ENCODE measurements at regions not wholly inside any gene's neighbourhood (a gene's known extent, or its start where the extent isn't known, plus 50 kb on each side); places are given as distances from the start of the nearest gene placed in this dataset.

DNA sequence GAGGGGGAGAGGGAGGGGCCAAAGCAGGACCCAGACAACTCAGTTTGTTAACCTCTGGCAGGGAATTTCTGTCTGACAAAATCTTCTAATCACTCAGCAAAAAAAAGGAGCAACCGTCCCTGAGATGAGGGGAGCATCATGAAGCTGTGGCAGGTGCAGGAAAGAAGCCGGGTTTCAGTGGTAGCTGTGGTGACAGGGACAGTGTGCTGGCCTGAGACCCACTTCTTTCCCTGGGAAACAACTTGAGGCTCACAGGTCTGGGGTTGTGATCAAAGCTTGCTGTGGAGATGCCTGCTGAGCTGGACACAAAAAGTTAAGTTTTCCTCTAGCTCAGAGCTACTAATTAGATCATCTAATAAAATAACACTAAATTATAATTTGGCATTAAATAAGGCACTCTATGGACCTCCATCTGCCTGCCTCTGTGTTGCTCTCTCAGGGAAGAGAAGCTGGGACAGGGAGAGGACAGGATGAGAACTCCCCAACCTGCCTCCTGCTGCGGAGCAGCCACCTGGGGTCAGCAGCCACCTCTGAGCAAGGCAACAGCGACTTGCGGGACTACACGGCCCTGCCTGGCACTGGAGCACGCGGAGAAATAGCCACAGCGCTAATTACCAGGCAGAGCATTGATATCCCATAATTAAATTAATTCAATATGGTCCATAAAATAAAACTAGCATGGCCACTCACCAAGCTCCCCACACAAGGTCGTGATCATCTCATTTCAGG is 104.6 kb upstream of the TEX51 start:
- no peak for DNase-seq

- no peak for DNase-seq
Measured at GRCh38 chr2:126795656-126796055, 103.0 kb upstream of the TEX51 start.

DNA sequence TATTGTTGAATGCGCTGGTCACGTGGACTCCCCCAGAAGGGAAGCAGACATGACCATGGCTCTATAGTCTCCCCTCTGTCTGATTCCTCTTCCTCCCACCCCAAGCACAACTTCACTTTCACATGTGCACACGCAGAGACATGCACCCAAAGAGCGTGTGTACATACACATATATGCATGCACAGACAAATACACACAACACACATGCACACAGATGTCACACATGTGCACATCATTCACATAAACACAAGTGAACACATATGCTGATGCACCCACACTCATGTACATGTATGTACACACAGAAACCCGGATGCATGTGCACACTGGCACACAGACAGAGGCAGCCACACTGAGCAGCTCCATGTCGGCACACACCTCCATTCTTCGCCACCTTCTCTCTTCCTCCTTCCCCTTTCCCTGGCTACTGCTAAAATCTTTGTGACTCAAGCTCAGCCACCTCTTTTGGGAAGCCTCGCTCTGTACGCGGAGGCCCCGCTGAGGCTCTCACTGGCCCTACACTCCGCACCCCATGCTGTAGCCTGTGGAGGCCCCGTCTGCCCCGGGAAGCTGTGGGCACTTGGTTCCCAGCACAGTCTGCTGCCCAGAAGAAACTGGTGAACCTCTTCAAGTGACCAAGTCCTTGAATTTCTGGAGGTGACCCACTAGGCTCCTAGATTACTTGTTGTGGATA is 101.6 kb upstream of the TEX51 start:
- no peak for DNase-seq

DNA sequence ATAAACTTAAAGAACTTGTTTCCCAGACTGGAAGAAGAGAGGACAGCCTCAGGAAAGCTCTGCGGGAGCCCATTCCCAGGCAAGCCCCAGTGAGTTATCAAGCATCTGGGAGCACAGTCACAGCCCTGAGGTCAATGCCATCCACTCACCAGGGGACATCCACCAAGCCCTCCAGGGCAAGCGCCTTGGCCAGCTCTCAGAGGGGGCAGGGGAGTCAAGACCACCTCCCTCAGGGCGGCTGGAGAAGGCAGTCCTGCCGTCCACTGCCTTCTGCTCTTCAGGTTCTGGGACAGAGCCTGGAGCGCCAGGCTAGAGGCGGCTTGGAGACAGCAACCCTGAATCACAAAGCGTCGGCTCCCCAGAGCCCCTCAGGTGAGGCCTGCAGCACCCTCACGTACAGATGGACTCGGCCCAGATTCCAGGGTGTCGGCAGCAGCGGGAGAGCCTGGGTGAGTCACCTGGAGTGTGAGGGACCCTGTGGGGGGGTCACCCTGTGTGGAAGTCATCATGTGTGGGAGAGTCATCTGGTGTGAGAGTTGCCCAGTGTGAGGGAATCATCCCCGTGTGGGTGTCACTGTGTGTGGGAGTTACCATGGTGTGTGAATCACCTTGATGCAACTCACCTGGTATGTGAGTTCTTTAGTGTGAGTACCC is 100.9 kb upstream of the TEX51 start:
- no peak for DNase-seq

- DNase-seq, result no peak
Measured at GRCh38 chr2:126798276-126799140, 100.2 kb upstream of the TEX51 start.

GRCh38 chr2:126799301-126799700 is 99.4 kb upstream of the TEX51 start:
- DNase-seq, result no peak

GRCh38 chr2:126801473-126801872 is 97.2 kb upstream of the TEX51 start:
- no peak for DNase-seq

DNA sequence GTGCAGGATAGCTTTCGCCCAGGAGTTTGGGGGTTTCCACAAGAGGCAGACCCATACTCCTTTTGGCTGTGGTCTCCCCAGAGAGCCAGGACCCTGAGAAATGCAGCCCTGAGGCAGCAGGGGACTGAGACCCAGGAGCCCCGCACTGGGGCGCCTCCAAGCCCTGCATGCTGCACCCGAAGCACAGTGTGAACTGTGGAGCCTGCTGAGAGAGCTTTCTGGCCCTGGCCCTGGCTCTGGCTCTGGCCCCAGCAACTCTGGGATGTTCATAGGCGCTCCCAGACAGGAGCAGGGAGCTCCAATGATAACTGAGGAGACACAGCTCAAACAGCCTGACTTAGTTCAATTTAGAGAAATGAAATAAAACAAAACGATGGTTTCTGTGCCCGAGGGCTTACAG is 96.4 kb upstream of the TEX51 start:
- DNase-seq, result no peak

DNA sequence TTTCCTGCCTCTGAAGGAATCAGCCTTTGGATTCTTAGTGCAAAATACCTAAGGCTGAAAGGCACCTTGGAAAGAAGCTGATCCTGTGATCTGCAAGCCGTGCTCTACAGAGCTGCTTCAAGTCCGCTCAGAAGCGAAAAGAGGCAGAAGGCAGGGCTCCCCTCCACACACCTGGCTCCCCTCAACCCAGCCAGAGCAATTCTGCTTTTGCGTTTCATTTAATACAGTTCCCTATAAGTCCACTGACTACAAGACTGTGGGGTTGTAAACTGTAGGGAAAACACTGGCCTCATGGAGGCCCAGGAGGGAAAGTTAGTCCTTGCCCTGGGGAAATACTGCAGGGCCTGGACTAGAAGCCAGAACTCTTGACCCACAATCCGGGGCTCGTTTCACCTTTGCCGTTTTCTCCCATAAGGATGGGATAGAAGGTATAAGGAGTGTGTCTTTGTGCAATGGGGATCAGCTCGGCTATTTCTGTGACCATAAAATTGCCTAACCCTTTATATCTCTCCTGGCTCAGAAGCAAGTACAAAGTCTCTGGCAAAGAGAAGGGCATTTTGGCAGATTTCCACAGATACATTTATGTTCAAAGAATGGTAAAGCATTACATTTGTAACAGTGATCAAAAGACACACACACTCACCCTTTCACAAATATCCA is 95.8 kb upstream of the TEX51 start:
- no peak for DNase-seq

DNA sequence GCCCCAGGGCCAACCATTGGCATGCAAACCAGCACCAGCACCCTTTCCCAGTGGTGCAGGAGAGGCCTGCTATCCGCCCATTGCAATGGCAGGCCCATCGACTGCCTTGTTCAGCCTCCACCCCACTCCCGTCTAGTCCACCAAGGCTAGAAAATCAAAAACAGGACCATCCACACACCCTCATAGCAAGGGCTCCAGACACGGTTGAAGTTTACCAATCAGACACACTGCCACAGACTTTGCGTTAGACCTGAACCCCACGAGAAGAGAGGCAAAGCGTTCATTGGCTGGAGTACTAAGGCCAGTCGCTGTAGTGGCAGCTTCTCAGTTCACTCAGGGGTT is 95.3 kb upstream of the TEX51 start:
- no peak for DNase-seq

DNA sequence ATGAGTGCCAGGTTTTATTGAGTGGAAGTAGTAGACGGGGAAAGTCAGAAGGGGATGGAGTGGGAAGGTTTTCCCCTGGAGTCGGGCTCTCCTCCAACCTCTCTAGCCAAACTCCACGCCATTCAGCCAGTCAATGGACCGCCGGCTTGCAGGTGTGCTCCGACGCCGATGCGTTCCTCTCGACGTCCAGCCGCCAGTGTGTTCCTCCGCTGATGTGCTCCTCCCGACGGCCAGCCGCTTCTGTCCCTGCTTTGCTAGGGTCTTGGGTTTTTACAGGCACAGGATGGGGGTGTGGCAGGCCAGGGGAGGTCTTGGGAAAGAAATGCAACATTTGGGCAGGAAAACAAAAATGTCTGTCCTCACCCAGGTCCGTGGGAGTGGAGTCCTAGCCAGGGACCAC is 94.3 kb upstream of the TEX51 start:
- no peak for DNase-seq

DNA sequence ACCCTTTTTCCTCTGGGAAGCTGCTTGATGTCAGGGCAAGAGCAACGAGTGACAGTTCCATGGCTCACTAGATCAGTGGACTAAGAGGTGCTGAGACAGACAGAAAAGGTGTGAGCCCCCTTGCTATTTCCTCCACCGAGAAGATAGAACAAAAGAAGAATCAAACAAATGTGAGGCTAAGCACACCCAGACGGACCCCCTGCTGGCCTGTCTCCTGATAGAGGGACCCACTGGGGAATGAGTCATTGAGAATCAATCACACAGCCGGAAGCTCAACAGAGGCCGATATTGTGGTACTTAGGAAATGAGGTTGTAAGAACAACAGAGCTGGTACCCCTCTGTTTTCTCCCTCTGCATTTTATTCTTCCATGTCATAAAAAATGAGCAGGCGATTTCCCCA is 89.8 kb upstream of the TEX51 start:
- no peak for DNase-seq

DNA sequence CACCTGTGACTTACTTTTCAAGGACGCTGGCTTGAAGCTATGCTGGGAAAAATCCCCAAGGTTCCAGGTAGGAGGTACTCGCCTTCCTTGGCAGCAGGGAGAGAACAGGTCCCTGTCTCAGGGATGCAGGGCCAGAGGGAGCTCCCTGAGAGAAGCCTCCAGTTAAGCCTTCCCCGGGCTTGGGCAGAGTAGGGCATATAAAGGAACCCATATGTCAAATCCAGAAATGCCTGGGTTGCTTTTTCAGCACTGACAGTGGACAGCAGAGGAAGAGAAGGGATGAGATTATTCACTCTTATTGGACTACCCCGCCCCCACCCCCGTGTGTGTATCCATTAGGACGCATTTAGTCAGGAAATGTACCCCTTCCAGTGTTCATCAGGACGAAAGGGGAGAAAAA is 89.3 kb upstream of the TEX51 start:
- DNase-seq, result peak; percentile 12

DNA sequence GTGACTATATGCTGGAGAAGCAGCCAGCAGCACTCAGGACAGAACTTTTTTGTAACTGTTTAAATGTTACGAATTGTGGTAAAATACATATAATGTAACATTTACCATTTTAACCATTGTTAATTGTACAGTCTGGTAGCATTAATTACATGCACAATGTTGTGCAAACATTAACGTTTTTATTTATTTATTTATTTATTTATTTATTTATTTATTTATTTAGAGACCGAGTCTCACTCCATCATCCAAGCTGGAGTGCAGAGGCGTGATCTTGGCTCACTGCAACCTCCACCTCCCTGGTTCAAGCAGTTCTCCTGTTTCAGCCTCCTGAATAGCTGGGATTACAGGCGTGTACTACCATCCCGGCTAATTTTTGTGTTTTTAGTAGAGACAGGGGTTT is 88.7 kb upstream of the TEX51 start:
- DNase-seq, result no peak

- no peak for DNase-seq
Measured at GRCh38 chr2:126811101-126811500, 87.6 kb upstream of the TEX51 start.

- no peak for DNase-seq
Measured at GRCh38 chr2:126817172-126817571, 81.5 kb upstream of the TEX51 start.

DNA sequence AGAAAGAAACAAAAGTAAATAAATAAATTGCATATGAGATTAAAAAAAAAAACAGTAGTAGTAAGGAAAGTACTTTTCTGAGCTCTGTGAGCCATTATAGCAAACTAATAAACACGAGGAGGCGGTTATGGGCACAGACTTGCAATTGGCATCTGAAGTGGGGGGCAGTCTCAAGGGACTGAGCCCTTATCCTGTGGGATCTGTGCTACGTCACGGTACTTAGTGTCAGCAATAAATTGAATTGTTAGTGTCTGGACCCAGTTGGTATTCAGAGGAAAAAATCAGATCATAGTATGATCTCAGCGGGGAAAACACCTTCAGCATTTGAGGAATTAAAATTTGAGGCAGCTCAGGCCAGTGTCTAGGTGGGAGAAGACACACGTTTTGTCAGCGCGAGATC is 76.6 kb upstream of the TEX51 start:
- no peak for DNase-seq

DNA sequence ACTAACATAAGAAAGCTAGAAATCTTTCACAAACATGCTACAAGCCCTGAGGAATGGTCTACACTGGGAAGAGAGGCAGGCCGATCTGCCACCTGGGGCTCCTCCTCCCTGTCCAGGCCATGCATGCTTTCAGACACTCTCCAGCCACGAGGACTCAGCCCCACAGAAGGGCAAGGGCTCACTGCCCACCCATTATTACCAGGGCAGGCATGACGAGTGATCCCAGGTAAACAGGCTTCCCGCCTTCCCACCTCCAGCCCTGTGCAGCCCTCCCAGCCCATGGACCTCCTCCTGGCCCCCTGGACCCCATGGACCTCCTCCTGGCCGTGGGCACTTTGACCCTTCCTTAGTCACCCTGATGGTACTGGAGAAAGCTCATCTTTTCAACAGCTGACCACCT is 75.8 kb upstream of the TEX51 start:
- DNase-seq, result no peak

- no peak for DNase-seq
Measured at GRCh38 chr2:126823951-126824350, 74.7 kb upstream of the TEX51 start.

DNA sequence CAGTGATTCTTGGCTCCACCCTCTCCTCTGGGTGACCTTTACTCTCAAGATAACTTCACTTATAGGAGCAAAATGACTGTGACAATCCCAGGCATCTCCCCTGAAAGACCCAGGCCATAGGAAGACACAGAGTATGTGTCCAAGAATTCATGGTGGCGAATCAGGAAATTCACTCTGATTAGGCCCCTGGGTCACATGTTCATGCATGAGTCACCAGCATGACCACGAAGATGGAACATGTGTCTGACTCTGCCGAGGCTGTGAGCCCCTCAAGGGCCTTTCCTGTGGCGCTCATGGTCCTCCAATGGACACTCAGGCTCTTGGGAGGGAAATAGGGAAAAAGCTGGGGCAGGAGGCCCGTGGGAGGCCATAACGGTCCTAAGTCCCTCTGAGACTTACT is 74.0 kb upstream of the TEX51 start:
- DNase-seq, result no peak

DNA sequence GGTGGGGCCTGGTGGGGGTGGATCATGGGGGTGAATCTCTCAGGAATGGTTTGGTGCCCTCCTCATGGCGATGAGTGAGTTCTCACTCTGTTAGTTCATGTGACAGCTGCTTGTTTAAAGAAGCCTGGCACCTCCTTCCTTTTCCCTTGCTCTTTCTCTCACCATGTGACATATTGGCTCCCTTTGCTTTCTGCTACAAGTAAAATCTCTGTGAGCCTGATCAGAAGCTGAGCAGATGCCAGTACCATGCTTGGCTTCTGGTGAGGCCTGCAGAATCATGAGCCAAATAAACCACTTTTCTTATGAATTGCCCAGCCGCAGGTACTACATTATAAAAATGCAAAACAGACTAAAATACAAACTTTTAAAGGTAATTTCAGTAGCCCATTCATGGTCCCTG is 73.4 kb upstream of the TEX51 start:
- DNase-seq, result no peak

DNA sequence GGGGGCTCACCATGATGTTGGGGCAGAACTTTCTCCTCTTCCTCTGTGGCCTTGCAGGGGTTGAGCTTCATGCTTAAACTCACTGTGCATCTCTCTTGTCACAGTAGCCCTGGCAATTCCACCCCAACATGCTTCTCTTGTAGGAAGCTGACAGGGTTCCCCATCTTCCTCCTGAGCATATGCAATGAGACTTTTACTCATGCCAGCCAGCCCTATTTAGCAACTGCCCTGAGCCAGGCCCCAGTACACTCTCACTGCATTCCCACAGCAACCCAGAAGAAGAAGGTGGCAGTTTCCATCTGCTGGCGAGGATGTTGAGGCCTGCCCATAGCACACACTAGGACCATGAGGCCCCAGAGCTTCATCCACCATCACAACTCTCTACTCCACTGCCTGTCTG is 72.2 kb upstream of the TEX51 start:
- DNase-seq, result no peak
